RWPE2 (cell line): ENCODE measurements at regions not wholly inside any gene's neighbourhood (a gene's known extent, or its start where the extent isn't known, plus 50 kb on each side); places are given as distances from the start of the nearest gene placed in this dataset.

Source experiments
- ATAC-seq: fragments of 200-7000 bp; cut with Tn5 transposase; 3 replicates; pipeline ENCODE4 v1.9.1; 2021; ENCODE audit warnings: low read depth
- DNase-seq: peaks from one replicate; pipeline ENCODE4 v3.0.0-alpha.2; 2020; ENCODE audit warnings: low spot score
- H3K27ac ChIP-seq: fragments of 450-650 bp; 2 replicates; pipeline ENCODE4 v1.5.1; 2017; ENCODE audit warnings: mild to moderate bottlenecking; ENCODE audit not compliant: poor library complexity, severe bottlenecking
- H3K27me3 ChIP-seq: fragments of 250-450 bp; sonication (Bioruptor Pico); 2 replicates; pipeline ENCODE4 v1.5.1; 2021; ENCODE audit warnings: mild to moderate bottlenecking, moderate library complexity; ENCODE audit not compliant: insufficient read depth, poor library complexity, severe bottlenecking
- H3K36me3 ChIP-seq: fragments of 250-450 bp; sonication (Bioruptor Pico); 2 replicates; pipeline ENCODE4 v1.5.1; 2020; ENCODE audit warnings: low read depth, mild to moderate bottlenecking, moderate library complexity
- H3K4me1 ChIP-seq: fragments of 250-450 bp; sonication (Bioruptor Pico); 2 replicates; pipeline ENCODE4 v1.5.1; 2021; ENCODE audit warnings: mild to moderate bottlenecking, moderate library complexity; ENCODE audit not compliant: insufficient read depth, poor library complexity, severe bottlenecking
- H3K4me3 ChIP-seq: fragments of 250-450 bp; sonication (Bioruptor Pico); 2 replicates; pipeline ENCODE4 v1.5.1; 2021; ENCODE audit warnings: mild to moderate bottlenecking, moderate library complexity; ENCODE audit not compliant: severe bottlenecking
- H3K9me3 ChIP-seq: fragments of 250-450 bp; sonication (Bioruptor Pico); 2 replicates; pipeline ENCODE4 v1.5.1; 2021; ENCODE audit warnings: mild to moderate bottlenecking, moderate library complexity; ENCODE audit not compliant: severe bottlenecking
- TF ChIP-seq, protein P1 (sequence below): fragments of 450-650 bp; IDR thresholded peaks from one replicate; pipeline ENCODE4 v1.5.1; 2017; ENCODE audit warnings: mild to moderate bottlenecking, moderate library complexity; ENCODE audit not compliant: poor library complexity, severe bottlenecking

DNA sequence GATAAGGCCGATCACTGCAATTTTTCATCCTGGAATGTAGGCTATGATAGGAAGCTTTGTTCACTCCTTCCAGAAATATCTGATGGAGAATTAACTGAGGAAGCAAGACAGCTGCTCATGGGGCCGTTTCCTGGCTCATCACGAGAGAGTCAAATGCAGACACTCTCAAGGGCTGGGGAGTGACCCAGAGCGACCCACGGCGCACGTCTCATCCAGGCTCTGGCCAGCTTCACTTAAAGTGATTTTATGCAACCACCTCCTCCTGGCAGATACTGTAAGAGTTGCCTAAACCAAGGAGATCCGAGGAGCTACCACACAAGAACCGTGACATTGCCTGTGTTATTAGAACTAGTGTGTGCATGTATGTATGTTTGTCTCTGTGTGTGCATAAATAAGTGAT is 530.8 kb downstream of the TCERG1L start:
- Histone ChIP-seq H3K36me3 (no peaks in the 10 kb centered on the region), H3K27ac (no peak overlapping the region), H3K4me1 (no peaks in the 10 kb centered on the region), H3K27me3 (no peaks in the 10 kb centered on the region), H3K9me3 (no peaks in the 10 kb centered on the region), H3K4me3 (no peak overlapping the region)
- DNase-seq, result no peak
- TF ChIP-seq, protein P1, sequence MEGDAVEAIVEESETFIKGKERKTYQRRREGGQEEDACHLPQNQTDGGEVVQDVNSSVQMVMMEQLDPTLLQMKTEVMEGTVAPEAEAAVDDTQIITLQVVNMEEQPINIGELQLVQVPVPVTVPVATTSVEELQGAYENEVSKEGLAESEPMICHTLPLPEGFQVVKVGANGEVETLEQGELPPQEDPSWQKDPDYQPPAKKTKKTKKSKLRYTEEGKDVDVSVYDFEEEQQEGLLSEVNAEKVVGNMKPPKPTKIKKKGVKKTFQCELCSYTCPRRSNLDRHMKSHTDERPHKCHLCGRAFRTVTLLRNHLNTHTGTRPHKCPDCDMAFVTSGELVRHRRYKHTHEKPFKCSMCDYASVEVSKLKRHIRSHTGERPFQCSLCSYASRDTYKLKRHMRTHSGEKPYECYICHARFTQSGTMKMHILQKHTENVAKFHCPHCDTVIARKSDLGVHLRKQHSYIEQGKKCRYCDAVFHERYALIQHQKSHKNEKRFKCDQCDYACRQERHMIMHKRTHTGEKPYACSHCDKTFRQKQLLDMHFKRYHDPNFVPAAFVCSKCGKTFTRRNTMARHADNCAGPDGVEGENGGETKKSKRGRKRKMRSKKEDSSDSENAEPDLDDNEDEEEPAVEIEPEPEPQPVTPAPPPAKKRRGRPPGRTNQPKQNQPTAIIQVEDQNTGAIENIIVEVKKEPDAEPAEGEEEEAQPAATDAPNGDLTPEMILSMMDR, result no peak
- ATAC-seq, result no peak

DNA sequence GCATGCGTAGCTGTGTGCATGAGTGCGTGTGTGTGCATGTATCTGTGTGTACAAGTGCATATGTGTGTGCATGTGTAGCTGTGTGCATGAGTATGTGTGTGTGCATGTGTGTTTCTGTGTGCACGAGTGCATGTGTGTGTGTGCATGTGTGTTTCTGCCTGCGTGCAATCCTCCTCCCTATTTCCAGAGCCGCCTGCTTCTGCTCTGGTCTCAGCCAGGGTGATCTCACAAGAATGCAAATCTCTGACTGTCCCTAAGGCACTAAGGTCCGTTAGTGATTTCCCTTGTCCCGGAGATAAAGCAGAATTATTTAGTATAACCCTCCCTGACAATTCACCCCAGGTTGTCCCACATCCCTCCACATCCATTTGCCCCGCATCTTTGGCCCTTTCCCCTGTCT is 530.3 kb downstream of the TCERG1L start:
- Histone ChIP-seq H3K4me1 (no peaks in the 10 kb centered on the region), H3K4me3 (no peak overlapping the region), H3K27me3 (no peaks in the 10 kb centered on the region), H3K9me3 (no peaks in the 10 kb centered on the region), H3K27ac (no peak overlapping the region), H3K36me3 (no peaks in the 10 kb centered on the region)
- ATAC-seq, result no peak
- no peak for DNase-seq
- TF ChIP-seq, protein P1, result no peak

DNA sequence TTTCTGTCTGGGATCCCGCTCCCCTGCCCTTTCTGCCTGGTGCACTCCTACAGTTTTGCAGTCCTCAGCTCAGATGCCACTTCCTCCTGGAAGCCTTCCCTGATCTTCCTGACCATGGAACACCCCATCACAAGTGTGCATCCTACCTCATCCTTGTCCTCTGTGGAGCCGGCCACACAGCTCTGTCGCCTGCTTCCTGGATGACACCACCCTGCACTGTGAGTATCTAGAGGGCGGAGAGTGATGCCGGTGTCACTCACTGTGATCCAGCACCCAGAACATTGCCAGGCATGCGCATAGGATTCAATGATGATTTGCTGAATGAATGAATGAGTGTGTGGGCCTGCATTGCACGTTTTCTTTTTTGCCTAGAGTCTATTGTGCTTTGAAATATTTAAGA is 529.9 kb downstream of the TCERG1L start:
- TF ChIP-seq, protein P1, result no peak
- Histone ChIP-seq H3K9me3 (no peaks in the 10 kb centered on the region), H3K4me3 (no peak overlapping the region), H3K27ac (no peak overlapping the region), H3K27me3 (no peaks in the 10 kb centered on the region), H3K36me3 (no peaks in the 10 kb centered on the region), H3K4me1 (no peaks in the 10 kb centered on the region)
- ATAC-seq (no peak), DNase-seq (no peak)

DNA sequence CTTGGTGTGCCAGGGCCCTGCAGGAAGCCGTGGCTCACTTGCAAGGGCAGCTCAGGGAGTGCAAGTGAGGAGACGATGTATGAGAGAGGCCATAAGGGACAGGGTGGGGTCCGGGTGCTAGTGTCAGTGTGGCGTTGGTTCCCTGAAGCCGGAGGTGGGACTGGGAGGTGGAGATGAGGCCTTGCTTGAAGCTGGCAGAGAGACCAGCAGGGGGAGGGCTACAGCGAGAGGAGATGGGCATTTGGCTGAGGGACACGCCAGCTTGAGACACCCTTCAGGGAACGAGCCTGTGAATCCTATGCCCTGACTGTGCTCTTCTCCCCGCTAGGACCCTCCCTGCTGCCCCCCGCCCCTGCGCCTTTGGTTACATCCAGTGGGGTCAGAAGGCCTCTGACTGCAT is 529.1 kb downstream of the TCERG1L start:
- no peak for ATAC-seq
- Histone ChIP-seq H3K27me3 (no peaks in the 10 kb centered on the region), H3K9me3 (no peaks in the 10 kb centered on the region), H3K27ac (no peak overlapping the region), H3K4me1 (no peaks in the 10 kb centered on the region), H3K4me3 (no peak overlapping the region), H3K36me3 (no peaks in the 10 kb centered on the region)
- no peak for DNase-seq
- TF ChIP-seq, protein P1, result no peak

DNA sequence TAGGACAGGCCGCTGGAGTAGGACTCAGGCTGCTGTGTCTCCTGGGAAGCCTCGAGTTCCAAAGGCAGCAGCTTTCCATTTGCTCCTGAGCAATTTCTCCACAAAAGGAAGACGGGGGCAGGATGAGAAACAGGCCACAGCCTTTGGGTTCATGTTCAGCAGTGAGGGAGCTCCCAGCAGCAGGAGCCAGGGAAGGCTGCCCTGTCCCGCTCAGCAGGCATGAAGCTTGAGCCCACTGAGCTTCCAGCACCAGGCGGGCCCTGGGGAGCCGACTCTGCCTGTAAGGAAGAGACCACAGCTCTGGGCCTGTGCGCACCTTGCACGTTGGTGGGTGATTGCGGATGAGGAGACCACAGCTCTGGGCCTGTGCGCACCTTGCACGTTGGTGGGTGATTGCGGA is 527.2 kb downstream of the TCERG1L start:
- H3K27me3 ChIP-seq, result no peaks in the 10 kb centered on the region
- H3K4me3 ChIP-seq, result no peak overlapping the region
- TF ChIP-seq, protein P1, result no peak
- H3K4me1 ChIP-seq, result no peaks in the 10 kb centered on the region
- ATAC-seq (no peak), DNase-seq (no peak)
- H3K36me3 ChIP-seq, result no peaks in the 10 kb centered on the region
- no peaks in the 10 kb centered on the region for H3K9me3 ChIP-seq
- H3K27ac ChIP-seq, result no peak overlapping the region
